Prostate gland (tissue), 2 donors: ENCODE measurements at regions not wholly inside any gene's neighbourhood (a gene's known extent, or its start where the extent isn't known, plus 50 kb on each side); places are given as distances from the start of the nearest gene placed in this dataset.

Source experiments
- POLR2A ChIP-seq: fragments of 450-650 bp; IDR thresholded peaks from one replicate; pipeline ENCODE4 v1.6.1; 2016; ENCODE audit warnings: antibody characterized with exemption, mild to moderate bottlenecking
- TF ChIP-seq, protein P1 (sequence below), 4 experiments: fragments of 200-600 bp in 2 of 4; fragments of 450-650 bp in 2 of 4; sonication (generic) in 2 of 4; IDR thresholded peaks; 1 replicate in 3 of 4; 2 replicates in 1 of 4; pipeline ENCODE4 v1.5.1; 2016 to 2019; ENCODE audit warnings: antibody characterized with exemption in 4 of 4, mild to moderate bottlenecking in 2 of 4, moderate library complexity in 2 of 4

DNA sequence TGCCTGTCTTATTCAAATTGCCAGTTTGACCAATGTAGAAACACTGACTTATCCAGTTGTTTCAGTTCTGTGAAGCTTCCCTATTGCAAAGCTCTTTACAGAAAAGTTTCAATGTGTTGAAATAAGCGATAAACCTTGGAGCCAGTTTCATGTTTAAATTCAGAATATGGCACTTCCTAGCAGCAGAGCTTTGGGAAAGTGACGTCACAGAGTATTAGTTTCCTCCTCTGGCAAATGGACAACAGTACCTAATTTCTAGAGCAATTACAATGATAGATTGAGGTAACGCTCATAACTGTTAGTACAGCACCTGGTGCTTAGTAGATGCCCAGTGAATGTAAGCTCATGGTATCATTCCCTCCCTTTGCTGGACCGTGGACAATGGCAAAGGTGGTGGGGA is 527.5 kb upstream of the DAB1 start:
- no peak for TF ChIP-seq POLR2A
- TF ChIP-seq, protein P1, sequence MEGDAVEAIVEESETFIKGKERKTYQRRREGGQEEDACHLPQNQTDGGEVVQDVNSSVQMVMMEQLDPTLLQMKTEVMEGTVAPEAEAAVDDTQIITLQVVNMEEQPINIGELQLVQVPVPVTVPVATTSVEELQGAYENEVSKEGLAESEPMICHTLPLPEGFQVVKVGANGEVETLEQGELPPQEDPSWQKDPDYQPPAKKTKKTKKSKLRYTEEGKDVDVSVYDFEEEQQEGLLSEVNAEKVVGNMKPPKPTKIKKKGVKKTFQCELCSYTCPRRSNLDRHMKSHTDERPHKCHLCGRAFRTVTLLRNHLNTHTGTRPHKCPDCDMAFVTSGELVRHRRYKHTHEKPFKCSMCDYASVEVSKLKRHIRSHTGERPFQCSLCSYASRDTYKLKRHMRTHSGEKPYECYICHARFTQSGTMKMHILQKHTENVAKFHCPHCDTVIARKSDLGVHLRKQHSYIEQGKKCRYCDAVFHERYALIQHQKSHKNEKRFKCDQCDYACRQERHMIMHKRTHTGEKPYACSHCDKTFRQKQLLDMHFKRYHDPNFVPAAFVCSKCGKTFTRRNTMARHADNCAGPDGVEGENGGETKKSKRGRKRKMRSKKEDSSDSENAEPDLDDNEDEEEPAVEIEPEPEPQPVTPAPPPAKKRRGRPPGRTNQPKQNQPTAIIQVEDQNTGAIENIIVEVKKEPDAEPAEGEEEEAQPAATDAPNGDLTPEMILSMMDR (IDR thresholded peaks at IDR 0.05), result no peak
